ENCODE measurements at regions not wholly inside any gene's neighbourhood (a gene's known extent, or its start where the extent isn't known, plus 50 kb on each side); places are given as distances from the start of the nearest gene placed in this dataset.

- TF ChIP-seq POLR2A (IDR thresholded peaks at IDR 0.05) (no peak), CTCF (IDR thresholded peaks at IDR 0.05) (no peak)
- no peak overlapping the region for H3K4me3 ChIP-seq (ENCODE audit: low read depth, poor library complexity, severe bottlenecking)
- 17 to 18% methylated on average over 3 of the region's 3 CpGs for WGBS, 2 donors
- intact Hi-C loops (cut with DNase I; ENCODE audit: low total_unique reads): no loop called here
- DNase-seq (ENCODE audit: low spot score in 2 of 2): peak in 1 of 2 donors; percentile 21
These were observed 486.4 kb upstream of the ZNF608 start for GRCh38 chr5:125232779-125233230.

- intact Hi-C loops (cut with DNase I; ENCODE audit: low total_unique reads): no loop called here
- TF ChIP-seq CTCF (IDR thresholded peaks at IDR 0.05) (no peak), POLR2A (IDR thresholded peaks at IDR 0.05) (no peak)
- no peak overlapping the region for H3K4me3 ChIP-seq (ENCODE audit: low read depth, poor library complexity, severe bottlenecking)
- WGBS, 2 donors: 91% methylated on average over 2 of the region's 2 CpGs
- DNase-seq (ENCODE audit: low spot score in 2 of 2): no peak
These were observed 487.5 kb upstream of the ZNF608 start for GRCh38 chr5:125233944-125234343.

DNA sequence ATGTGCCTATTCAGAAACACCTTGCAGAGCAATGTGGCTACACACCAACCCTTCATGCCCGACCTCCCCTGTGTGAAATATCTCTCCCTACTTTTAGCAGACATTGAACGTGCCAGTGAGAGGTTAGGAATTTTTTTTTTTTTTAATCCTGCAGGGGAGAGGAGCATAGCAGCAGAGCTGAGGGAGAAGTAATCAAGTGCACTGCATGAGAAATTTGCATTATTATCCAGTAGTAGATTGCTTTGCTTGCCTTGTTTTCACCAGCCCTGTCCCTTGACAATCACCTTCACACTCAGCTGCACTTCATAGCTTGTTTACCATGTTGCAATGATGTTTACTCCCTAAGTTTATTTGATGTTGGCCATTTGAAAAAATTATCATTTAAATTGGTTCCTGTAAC lies 489.6 kb upstream of the ZNF608 start:
- H3K4me3 ChIP-seq (ENCODE audit: low read depth, poor library complexity, severe bottlenecking): no peak overlapping the region
- intact Hi-C loops (cut with DNase I; ENCODE audit: low total_unique reads): no loop called here
- TF ChIP-seq CTCF (IDR thresholded peaks at IDR 0.05) (no peak), POLR2A (IDR thresholded peaks at IDR 0.05) (no peak)
- WGBS, 2 donors: 89 to 97% methylated on average over 2 of the region's 2 CpGs
- no peak for DNase-seq (ENCODE audit: low spot score in 2 of 2)

DNA sequence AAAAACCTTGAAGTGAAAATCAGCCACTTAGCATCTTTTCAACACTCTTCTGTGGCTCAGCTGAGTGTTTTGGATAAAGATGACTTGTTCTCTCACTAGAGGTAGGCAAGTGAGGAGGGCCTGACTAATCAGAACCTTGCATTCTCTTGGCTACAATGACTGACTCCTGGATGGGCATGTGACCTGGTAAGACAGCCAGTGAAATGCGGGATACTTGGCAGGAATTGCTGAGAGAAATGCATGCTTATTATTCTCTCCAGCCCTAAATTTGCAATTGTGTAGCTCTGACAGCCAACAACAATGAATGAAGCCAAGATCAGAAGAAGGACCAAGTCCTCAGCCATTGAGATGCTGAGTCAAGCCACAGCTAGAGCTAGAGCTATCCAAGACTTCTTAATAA lies 490.5 kb upstream of the ZNF608 start:
- intact Hi-C loops (cut with DNase I; ENCODE audit: low total_unique reads): no loop called here
- 42 to 44% methylated on average over 1 of the region's 1 CpG for WGBS, 2 donors
- H3K4me3 ChIP-seq (ENCODE audit: low read depth, poor library complexity, severe bottlenecking): no peak overlapping the region
- TF ChIP-seq CTCF (IDR thresholded peaks at IDR 0.05) (no peak), POLR2A (IDR thresholded peaks at IDR 0.05) (no peak)
- no peak for DNase-seq (ENCODE audit: low spot score in 2 of 2)

- WGBS, 2 donors: 90 to 95% methylated on average over 2 of the region's 2 CpGs
- no peak for DNase-seq (ENCODE audit: low spot score in 2 of 2)
- H3K4me3 ChIP-seq (ENCODE audit: low read depth, poor library complexity, severe bottlenecking): no peak overlapping the region
- no peak for TF ChIP-seq POLR2A (IDR thresholded peaks at IDR 0.05)
- no peak for TF ChIP-seq CTCF (IDR thresholded peaks at IDR 0.05)
- intact Hi-C loops (cut with DNase I; ENCODE audit: low total_unique reads): no loop called here
These were observed 498.1 kb upstream of the ZNF608 start for GRCh38 chr5:125244531-125244930.

GRCh38 chr5:125245216-125245615 lies 498.8 kb upstream of the ZNF608 start:
- TF ChIP-seq CTCF (IDR thresholded peaks at IDR 0.05): no peak
- TF ChIP-seq POLR2A (IDR thresholded peaks at IDR 0.05): no peak
- DNase-seq (ENCODE audit: low spot score in 2 of 2): no peak
- intact Hi-C loops (cut with DNase I; ENCODE audit: low total_unique reads): no loop called here
- WGBS, 2 donors: 78 to 88% methylated on average over 4 of the region's 4 CpGs
- no peak overlapping the region for H3K4me3 ChIP-seq (ENCODE audit: low read depth, poor library complexity, severe bottlenecking)

Data from lower leg skin (tissue), 4 donors.